ENCODE measurements at regions not wholly inside any gene's neighbourhood (a gene's known extent, or its start where the extent isn't known, plus 50 kb on each side); places are given as distances from the start of the nearest gene placed in this dataset.
"Not testable (repeated sequence)": the region's sequence is repeated elsewhere in the genome, so short reads cannot be mapped to it uniquely, and the experiment has no call there.

GRCh38 chr6:85128256-85128655 is 321.6 kb upstream of the NT5E start:
- not testable (repeated sequence) for DNase-seq (ENCODE audit: low read depth in 2 of 2)

GRCh38 chr6:85127696-85128243 is 322.1 kb upstream of the NT5E start:
- DNase-seq (ENCODE audit: low read depth in 2 of 2) = no peak

GRCh38 chr6:85127168-85127498 is 322.8 kb upstream of the NT5E start:
- no peak for DNase-seq (ENCODE audit: low read depth in 2 of 2)

- DNase-seq (ENCODE audit: low read depth in 2 of 2) = no peak
Measured at GRCh38 chr6:85126485-85127167, 323.3 kb upstream of the NT5E start.

GRCh38 chr6:85125526-85125925 is 324.4 kb upstream of the NT5E start:
- DNase-seq (ENCODE audit: low read depth in 2 of 2) = no peak

GRCh38 chr6:85124472-85125354 is 325.2 kb upstream of the NT5E start:
- no peak for DNase-seq (ENCODE audit: low read depth in 2 of 2)

- no peak for DNase-seq (ENCODE audit: low read depth in 2 of 2)
Measured at GRCh38 chr6:85121158-85121557, 328.7 kb upstream of the NT5E start.

- no peak for DNase-seq (ENCODE audit: low read depth in 2 of 2)
Measured at GRCh38 chr6:85118652-85119235, 331.1 kb upstream of the NT5E start.

- no peak for DNase-seq (ENCODE audit: low read depth in 2 of 2)
Measured at GRCh38 chr6:85118233-85118632, 331.6 kb upstream of the NT5E start.

GRCh38 chr6:85116475-85116874 is 333.4 kb upstream of the NT5E start:
- DNase-seq (ENCODE audit: low read depth in 2 of 2) = no peak

- DNase-seq (ENCODE audit: low read depth in 2 of 2) = no peak
Measured at GRCh38 chr6:85115876-85116275, 334.0 kb upstream of the NT5E start.

- no peak for DNase-seq (ENCODE audit: low read depth in 2 of 2)
Measured at GRCh38 chr6:85115376-85115775, 334.5 kb upstream of the NT5E start.

GRCh38 chr6:85114581-85114935 is 335.3 kb upstream of the NT5E start:
- no peak for DNase-seq (ENCODE audit: low read depth in 2 of 2)

- no peak for DNase-seq (ENCODE audit: low read depth in 2 of 2)
Measured at GRCh38 chr6:85113934-85114580, 335.8 kb upstream of the NT5E start.

GRCh38 chr6:85112540-85112939 is 337.3 kb upstream of the NT5E start:
- DNase-seq (ENCODE audit: low read depth in 2 of 2) = no peak

- DNase-seq (ENCODE audit: low read depth in 2 of 2) = no peak
Measured at GRCh38 chr6:85111481-85112011, 338.3 kb upstream of the NT5E start.

- no peak for DNase-seq (ENCODE audit: low read depth in 2 of 2)
Measured at GRCh38 chr6:85110943-85111342, 338.9 kb upstream of the NT5E start.

- DNase-seq (ENCODE audit: low read depth in 2 of 2) = no peak
Measured at GRCh38 chr6:85107701-85108100, 342.2 kb upstream of the NT5E start.

- no peak for DNase-seq (ENCODE audit: low read depth in 2 of 2)
Measured at GRCh38 chr6:85096976-85097375, 332.6 kb upstream of the TBX18 start.

GRCh38 chr6:85092226-85092625 is 327.8 kb upstream of the TBX18 start:
- no peak for DNase-seq (ENCODE audit: low read depth in 2 of 2)

- DNase-seq (ENCODE audit: low read depth in 2 of 2) = no peak
Measured at GRCh38 chr6:85089255-85089654, 324.9 kb upstream of the TBX18 start.

GRCh38 chr6:85085875-85086274 is 321.5 kb upstream of the TBX18 start:
- DNase-seq (ENCODE audit: low read depth in 2 of 2) = no peak

All from stimulated activated CD4-positive, alpha-beta T cell treated with anti-CD3 and anti-CD28 coated beads, Interleukin-1b, Interleukin-23, amount 100 ng/mL, for 4 hours (primary cell).